Stimulated activated effector memory CD8-positive, alpha-beta T cell treated with anti-CD3 and anti-CD28 coated beads, Interleukin-12 subunit alpha, Interleukin-12 subunit beta, amount 100 ng/mL, for 72 hours (primary cell): ENCODE measurements at regions not wholly inside any gene's neighbourhood (a gene's known extent, or its start where the extent isn't known, plus 50 kb on each side); places are given as distances from the start of the nearest gene placed in this dataset.
"Not testable (repeated sequence)": the region's sequence is repeated elsewhere in the genome, so short reads cannot be mapped to it uniquely, and the experiment has no call there.

ENCODE experiments used
- ATAC-seq: fragments of 150-1000 bp; cut with Tn5 transposase; 2 replicates; pipeline ENCODE4 v1.10.0; 2021
- DNase-seq, 2 donors: peaks; one replicate each; pipeline ENCODE4 v3.0.0; 2021 to 2022; ENCODE audit warnings: low spot score in 2 of 2
- H3K27ac Mint-ChIP-seq: one replicate; pipeline ENCODE4 v1.8.0; 2022; ENCODE audit warnings: mild to moderate bottlenecking, mixed read lengths
- H3K36me3 Mint-ChIP-seq: one replicate; pipeline ENCODE4 v1.8.0; 2022; ENCODE audit warnings: mild to moderate bottlenecking, mixed read lengths
- H3K4me1 Mint-ChIP-seq: one replicate; pipeline ENCODE4 v1.8.0; 2022; ENCODE audit warnings: mixed read lengths
- H3K4me3 Mint-ChIP-seq: one replicate; pipeline ENCODE4 v1.8.0; 2022; ENCODE audit warnings: mild to moderate bottlenecking, mixed read lengths
- H3K9me3 Mint-ChIP-seq: one replicate; pipeline ENCODE4 v1.8.0; 2022; ENCODE audit warnings: mixed read lengths

DNA sequence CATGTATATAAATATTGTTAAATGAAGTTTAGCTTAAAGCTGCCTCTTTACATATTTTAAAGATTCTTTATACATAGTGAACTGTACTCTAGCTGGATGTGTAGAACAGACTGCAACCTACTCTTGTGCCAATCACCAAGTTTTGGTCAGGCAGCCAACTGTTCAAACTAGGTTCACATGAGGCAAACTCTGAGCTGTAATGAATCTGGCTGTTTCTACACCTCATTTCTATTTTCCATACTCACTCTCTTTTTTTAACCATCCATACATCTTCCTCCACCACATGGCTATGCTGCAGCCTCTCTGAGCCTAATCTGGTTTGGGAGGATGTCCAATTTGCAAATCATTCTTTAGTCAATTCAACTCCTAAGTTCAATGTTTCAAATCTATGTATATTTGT is 974.8 kb downstream of the CNTNAP5 start:
- Mint-ChIP-seq H3K4me1 (no peaks in the 10 kb centered on the region), H3K4me3 (no peak overlapping the region), H3K27ac (no peak overlapping the region), H3K9me3 (peaks cover 8% of the 10 kb centered on the region), H3K36me3 (no peaks in the 10 kb centered on the region)
- ATAC-seq (no peak), DNase-seq (no peak)

DNA sequence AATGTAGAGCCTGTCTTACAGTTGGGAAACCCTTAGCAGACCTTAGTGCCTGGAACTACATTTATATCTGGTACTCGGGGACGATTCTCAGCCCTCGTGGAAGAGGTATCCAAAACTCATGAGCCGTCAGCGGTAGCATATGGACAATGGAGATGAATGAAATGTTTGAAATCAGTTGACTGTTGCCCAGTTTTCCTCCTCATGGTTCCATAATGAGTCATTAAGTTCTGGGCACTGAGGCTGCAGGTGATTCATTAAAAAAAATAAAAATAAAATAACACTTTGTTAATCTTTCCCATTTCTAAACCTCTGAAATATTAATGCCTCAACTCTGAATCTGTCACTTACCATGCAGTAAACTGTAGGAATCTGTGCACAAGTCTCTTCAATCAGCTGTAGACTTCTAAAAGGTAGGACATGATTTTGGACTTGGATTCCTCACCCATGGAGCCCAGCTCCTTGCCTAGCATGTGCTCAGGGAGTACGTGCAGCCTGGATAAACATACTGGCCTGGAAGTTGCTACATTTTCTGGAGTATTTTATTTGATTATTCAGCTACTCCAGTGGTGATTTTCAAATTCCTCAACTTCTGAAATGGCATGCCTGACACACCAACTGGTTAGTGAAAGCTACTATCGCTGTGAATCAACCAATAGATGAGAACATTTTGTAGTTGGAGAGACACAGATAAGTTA is 979.2 kb downstream of the CNTNAP5 start:
- no peak overlapping the region for H3K27ac Mint-ChIP-seq
- peaks cover 5% of the 10 kb centered on the region for H3K9me3 Mint-ChIP-seq
- no peaks in the 10 kb centered on the region for H3K4me1 Mint-ChIP-seq
- DNase-seq (no peak), ATAC-seq (no peak)
- no peak overlapping the region for H3K4me3 Mint-ChIP-seq
- no peaks in the 10 kb centered on the region for H3K36me3 Mint-ChIP-seq

DNA sequence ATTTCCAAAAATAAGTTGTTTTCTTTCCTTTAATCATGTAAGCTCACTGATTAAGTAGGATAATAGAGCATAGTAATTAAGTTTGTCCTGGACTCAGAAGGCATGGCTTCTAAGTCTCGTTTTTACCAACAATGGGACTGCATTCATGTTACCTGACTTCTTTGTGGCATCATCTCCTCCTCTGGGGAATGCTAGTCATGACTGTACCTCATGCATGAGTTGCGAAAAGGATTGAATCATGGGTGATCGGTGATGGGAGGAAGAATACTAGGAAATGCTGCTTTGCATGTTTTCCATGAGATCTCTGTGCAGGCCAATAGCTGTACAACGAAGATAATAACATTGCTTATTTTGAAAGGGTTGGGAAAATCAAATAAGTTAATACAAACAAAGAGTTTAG is 981.6 kb downstream of the CNTNAP5 start:
- Mint-ChIP-seq H3K4me1 (no peaks in the 10 kb centered on the region), H3K9me3 (peaks cover 18% of the 10 kb centered on the region), H3K4me3 (no peak overlapping the region), H3K36me3 (no peaks in the 10 kb centered on the region), H3K27ac (no peak overlapping the region)
- no peak for ATAC-seq
- no peak for DNase-seq

DNA sequence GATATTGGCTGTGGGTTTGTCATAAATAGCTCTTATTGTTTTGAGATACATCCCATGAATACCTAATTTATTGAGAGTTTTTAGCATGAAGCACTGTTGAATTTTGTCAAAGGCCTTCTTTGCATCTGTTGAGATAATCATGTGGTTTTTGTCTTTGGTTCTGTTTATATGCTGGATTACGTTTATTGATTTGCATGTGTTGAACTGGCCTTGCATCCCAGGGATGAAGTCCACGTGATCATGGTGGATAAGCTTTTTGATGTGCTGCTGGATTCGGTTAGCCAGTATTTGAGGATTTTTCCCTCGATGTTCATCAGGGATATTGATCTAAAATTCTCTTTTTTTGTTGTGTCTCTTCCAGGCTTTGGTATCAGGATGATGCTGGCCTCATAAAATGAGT is 1003.6 kb downstream of the CNTNAP5 start:
- H3K9me3 Mint-ChIP-seq: peaks cover 34% of the 10 kb centered on the region
- not testable (repeated sequence) for H3K36me3 Mint-ChIP-seq, H3K27ac Mint-ChIP-seq, DNase-seq, H3K4me1 Mint-ChIP-seq, ATAC-seq, H3K4me3 Mint-ChIP-seq

DNA sequence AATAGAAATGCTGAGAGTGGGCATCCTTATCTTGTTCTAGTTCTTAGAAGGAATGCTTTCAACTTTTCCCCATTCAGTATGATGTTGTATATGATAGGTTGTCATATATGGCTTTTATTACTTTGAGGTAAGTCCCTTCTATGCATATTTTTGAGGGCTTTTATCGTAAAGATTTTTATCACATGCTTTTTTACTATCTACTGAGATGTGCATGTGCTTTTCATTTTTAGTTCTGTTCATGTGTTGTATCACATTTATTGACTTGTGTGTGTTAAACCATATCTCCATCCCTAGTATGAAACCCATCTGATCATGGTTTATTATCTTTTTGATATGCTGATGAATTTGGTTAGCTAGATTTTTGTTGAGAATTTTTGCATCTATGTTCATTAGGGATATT is 1008.8 kb downstream of the CNTNAP5 start:
- no peak for DNase-seq
- Mint-ChIP-seq H3K4me1 (no peaks in the 10 kb centered on the region), H3K4me3 (no peak overlapping the region)

DNA sequence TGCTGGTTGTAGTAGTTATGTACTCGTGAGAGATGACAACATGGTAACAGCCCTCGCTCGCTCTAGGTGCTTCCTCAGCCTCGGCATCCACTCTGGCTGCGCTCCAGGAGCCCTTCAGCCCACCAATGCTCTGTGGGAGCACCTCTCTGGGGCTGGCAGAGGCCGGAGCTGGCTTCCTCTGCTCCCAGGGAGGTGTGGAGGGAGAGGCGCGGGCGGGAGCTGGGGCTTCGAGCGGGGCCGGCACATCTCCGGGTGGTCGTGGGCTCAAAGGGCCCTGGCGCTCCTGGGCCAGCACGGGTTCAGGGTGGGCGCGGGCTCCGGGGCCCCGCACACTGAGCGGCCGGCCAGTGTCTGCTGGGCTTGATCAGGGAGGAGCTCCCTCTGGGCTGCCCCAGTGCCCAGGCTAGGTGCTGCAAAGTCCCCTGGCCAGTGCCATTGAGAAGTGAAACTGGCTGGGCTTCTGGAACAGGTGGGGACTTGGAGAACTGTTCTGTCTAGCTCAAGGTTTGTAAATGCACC is 1012.1 kb downstream of the CNTNAP5 start:
- Mint-ChIP-seq H3K9me3 (peaks cover 28% of the 10 kb centered on the region), H3K27ac (no peak overlapping the region), H3K4me1 (no peaks in the 10 kb centered on the region), H3K36me3 (no peaks in the 10 kb centered on the region), H3K4me3 (no peak overlapping the region)
- DNase-seq (no peak), ATAC-seq (no peak)

More for the DNA sequence above, 1008.8 kb downstream of the CNTNAP5 start:
- ATAC-seq: no peak
- Mint-ChIP-seq H3K9me3 (peaks cover 34% of the 10 kb centered on the region), H3K27ac (no peak overlapping the region), H3K36me3 (no peaks in the 10 kb centered on the region)

DNA sequence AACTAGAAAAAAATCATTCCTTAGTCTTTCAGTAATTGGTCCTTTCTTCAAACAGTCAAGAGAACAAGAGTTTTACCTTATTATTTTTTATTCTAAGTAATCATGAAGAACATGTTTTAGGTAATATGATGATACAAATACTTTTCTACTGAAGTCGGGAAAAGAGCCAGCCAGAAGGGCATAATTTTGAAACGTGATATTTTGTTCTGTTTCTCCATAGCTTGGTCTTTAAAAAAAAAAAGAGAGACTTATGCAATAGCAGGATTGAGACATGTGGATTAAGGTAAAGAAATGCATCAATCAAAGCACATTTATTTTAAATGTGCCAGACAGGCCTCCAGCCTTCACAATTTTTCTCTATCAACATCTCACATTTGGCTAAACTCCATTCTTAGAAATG is 1016.8 kb downstream of the CNTNAP5 start:
- ATAC-seq (no peak), DNase-seq (no peak)
- Mint-ChIP-seq H3K27ac (no peak overlapping the region), H3K9me3 (peaks cover 14% of the 10 kb centered on the region), H3K4me3 (no peak overlapping the region), H3K36me3 (no peaks in the 10 kb centered on the region), H3K4me1 (no peaks in the 10 kb centered on the region)

DNA sequence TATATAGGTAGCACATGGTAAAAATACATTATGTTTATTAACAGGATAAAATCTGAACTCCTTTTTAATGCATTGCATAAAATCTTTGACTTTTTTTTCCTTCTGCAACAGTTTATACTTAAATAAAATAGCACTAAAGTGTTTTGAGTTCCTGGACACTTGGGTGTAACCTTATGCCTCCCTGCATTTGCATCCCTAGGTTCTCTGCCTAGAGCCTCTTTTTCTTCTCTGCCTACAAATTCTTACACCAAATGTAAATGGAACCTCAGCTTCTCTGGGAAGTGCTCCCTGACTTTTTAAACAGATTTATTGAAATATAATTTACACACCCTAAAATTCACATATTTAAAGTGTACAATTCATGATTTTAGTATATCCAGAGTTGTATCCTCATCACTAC is 1017.6 kb downstream of the CNTNAP5 start:
- Mint-ChIP-seq H3K4me1 (no peaks in the 10 kb centered on the region), H3K36me3 (no peaks in the 10 kb centered on the region), H3K4me3 (no peak overlapping the region), H3K9me3 (peaks cover 14% of the 10 kb centered on the region), H3K27ac (no peak overlapping the region)
- no peak for DNase-seq
- ATAC-seq: no peak

DNA sequence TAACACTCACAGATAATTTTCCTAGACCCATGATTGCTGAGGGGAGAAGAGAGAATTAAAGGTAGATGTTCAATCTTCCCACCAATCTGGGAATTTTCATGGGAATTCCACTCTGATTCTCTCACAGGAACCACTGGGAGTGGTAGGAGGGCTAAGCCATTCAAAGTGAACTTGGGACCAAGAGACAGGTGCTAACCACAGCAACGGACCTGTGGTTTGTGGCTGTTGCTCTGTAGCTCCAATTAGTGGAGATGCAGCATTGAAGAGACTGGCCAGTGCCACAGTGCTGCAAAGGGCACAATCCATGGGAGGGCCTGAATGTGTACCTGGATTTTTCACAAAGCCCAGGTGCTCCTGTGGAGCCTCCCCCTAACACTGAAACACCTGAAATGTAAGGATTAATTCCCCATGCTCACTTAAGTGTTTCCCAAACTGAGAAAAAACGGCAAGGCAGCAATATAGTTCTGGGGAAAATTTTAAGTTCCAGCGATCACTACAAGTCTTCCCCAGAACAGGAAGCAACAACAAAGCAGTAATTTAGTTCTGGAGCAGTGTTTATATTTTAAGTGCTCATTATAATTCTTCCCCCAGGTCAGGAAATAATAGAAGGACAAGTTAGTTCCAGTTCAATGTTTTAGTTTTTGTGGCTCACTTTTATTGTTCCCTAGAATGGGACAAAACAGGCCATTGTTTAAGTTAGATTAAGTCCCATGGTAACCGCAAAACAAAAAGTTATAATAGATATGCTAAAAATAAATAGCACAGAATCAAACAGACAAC is 1045.8 kb downstream of the CNTNAP5 start:
- Mint-ChIP-seq H3K4me3 (no peak overlapping the region), H3K9me3 (peaks cover 18% of the 10 kb centered on the region), H3K27ac (no peak overlapping the region), H3K36me3 (no peaks in the 10 kb centered on the region), H3K4me1 (no peaks in the 10 kb centered on the region)
- ATAC-seq (no peak), DNase-seq (no peak)

DNA sequence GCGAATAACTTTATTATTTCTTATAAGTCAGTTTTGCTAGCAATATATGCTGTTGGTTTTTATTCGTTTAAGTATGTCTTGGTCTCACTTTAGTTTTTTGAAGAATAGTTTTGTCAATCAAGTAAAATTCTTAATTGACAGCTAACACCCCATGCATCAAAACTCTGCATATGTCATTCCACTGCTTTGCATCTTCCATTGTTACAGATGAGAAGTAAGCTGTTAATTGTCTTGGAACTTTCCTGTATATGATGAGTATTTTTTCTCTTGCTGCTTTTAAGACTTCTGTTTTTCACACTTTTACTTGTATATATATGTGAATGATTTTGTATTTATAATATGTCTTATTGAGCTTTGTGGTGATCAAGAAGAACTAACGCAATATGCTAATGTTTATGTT is 1048.4 kb downstream of the CNTNAP5 start:
- H3K4me1 Mint-ChIP-seq: no peaks in the 10 kb centered on the region
- ATAC-seq (no peak), DNase-seq (no peak)
- peaks cover 18% of the 10 kb centered on the region for H3K9me3 Mint-ChIP-seq
- H3K27ac Mint-ChIP-seq: no peak overlapping the region
- no peaks in the 10 kb centered on the region for H3K36me3 Mint-ChIP-seq
- no peak overlapping the region for H3K4me3 Mint-ChIP-seq

DNA sequence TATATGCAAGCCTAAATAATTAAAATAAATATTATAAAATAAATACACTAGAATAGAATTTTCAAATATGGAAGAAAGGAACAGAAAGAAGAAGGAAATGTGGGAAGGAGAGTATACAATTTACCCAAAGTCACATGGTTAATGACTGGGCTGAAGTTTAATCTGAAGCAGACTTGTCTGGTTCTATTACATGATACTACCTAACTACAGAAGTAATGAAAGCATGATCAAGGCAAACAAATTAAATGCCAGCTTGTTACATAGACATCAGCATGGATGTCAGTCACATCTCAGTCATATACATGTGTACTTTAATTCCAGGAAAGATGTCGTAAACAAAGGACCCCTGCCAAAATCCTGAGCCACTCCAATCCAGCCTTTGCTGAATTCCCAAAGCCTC is 1060.8 kb downstream of the CNTNAP5 start:
- H3K4me3 Mint-ChIP-seq: no peak overlapping the region
- ATAC-seq (no peak), DNase-seq (no peak)
- peaks cover 24% of the 10 kb centered on the region for H3K9me3 Mint-ChIP-seq
- H3K36me3 Mint-ChIP-seq: no peaks in the 10 kb centered on the region
- H3K27ac Mint-ChIP-seq: no peak overlapping the region
- H3K4me1 Mint-ChIP-seq: no peaks in the 10 kb centered on the region

DNA sequence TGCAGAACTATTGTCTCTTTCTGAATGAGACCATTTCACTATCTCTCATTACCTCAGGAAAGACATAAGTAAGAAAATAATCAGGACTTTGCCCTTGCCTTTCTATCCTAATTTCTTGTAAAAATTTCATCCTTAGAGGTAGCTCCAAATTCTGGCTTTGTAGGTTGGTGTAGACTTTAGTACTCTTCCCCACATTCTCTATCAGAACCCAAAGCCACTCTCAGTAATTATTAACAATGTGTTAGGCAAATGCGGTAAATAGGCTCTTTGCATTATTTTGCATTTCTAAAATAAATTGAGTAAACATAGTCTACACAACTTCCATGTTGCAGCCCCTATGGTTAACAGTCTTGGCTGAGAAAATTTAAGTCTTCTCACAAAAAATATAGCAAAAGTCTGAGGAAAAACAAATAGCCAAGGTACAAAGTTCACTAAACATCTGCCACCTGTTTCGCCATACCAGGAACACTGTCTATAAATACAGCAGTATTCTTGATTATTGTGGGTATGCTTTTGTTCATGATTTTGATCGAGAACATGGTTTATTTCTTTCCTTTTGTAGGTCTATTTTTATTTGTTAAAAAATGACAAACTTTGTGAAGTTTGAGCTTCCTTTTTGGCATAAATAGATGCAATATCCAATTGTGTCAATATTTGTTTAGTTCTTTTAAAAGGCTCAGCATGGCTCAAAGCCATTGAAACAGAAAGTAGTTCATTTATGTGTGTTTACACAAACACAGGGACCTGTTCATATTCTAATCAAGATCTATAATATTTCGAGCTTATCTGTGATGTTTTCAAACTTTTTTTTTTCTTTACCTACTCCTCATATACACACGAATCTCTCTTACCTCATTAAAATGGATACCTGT is 1061.5 kb downstream of the CNTNAP5 start:
- peaks cover 28% of the 10 kb centered on the region for H3K9me3 Mint-ChIP-seq
- H3K27ac Mint-ChIP-seq: no peak overlapping the region
- no peaks in the 10 kb centered on the region for H3K4me1 Mint-ChIP-seq
- DNase-seq (no peak), ATAC-seq (no peak)
- H3K4me3 Mint-ChIP-seq: no peak overlapping the region
- no peaks in the 10 kb centered on the region for H3K36me3 Mint-ChIP-seq

DNA sequence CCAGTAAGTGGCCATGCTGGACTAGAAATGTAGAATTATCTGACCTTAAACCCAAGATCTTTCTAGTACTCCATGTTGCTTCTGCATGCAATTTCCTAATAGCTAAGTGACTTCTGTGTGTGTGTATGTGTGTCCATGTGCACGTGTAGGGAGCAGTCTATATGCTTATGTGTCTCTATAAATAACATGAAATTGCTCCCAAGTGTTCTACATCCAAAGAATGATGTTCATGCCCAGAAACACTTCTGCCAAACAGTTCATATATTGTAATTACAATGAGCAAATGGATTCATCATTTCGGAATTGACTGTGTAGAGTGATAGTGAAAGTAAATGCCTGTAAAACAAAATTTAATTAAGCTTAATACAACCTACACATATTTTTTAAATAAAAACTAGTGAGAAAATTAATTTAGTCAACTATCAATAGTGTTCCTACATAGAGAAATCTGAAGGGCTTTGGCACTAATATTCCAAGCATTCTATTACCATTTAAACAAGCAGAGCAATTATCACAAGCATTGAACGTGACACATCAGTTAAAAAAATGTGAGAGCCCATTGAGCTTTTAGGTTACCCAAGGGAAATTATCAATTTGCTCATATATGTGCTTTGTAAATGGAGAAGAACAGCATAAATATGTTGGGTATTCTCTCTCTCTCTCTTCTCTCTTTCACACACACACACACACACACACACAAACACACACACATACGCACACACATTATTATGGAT is 1067.4 kb downstream of the CNTNAP5 start:
- Mint-ChIP-seq H3K9me3 (peaks cover 19% of the 10 kb centered on the region), H3K4me3 (no peak overlapping the region), H3K36me3 (no peaks in the 10 kb centered on the region), H3K4me1 (no peaks in the 10 kb centered on the region), H3K27ac (no peak overlapping the region)
- ATAC-seq (no peak), DNase-seq (no peak)

DNA sequence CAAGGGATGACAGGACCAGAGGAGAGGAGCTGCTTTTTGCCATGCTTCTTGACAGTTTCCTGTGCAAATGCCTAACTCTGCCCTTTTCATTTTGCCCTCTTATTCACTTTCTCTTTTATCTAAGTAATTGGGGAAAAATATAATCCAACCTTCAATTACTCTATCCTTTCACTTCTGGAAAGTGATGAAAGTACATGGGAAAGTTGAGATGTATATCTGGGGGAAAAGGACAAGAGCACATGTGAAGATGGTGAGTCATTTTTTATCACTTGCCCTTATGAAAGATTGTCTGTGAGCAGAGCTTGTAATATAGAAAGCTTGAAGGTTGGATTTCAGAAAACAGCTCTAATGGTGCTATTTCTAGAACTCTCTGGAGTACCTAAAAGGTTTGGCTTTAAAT is 1070.7 kb downstream of the CNTNAP5 start:
- no peak for DNase-seq
- no peak for ATAC-seq
- Mint-ChIP-seq H3K9me3 (peaks cover 12% of the 10 kb centered on the region), H3K36me3 (no peaks in the 10 kb centered on the region), H3K27ac (no peak overlapping the region), H3K4me1 (no peaks in the 10 kb centered on the region), H3K4me3 (no peak overlapping the region)

DNA sequence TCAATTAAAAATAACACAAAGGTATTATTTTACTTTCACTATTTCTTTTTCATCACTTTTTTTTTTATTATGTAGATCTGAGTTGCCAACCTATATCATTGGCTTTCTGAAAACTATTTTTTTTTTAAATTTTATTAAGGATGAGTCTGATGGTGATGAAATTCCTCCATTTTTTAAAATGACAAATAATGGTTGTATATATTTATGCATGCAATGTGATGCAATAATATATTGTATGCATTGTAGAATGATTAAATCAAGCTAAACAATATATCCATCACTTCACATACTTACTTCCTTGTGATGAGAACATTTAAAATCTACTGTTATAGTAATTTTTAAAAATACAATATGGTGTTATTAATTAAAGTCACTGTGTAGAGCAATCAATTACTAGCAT is 1081.6 kb downstream of the CNTNAP5 start:
- Mint-ChIP-seq H3K9me3 (peaks cover 19% of the 10 kb centered on the region), H3K4me1 (no peaks in the 10 kb centered on the region), H3K4me3 (no peak overlapping the region), H3K27ac (no peak overlapping the region), H3K36me3 (no peaks in the 10 kb centered on the region)
- ATAC-seq (no peak), DNase-seq (no peak)
